ENCODE measurements at regions not wholly inside any gene's neighbourhood (a gene's known extent, or its start where the extent isn't known, plus 50 kb on each side); places are given as distances from the start of the nearest gene placed in this dataset.

- TF ChIP-seq EZH2 (IDR thresholded peaks at IDR 0.05; ENCODE audit: borderline replicate concordance, low read length), result no peak
- TF ChIP-seq CTCF (IDR thresholded peaks at IDR 0.05; ENCODE audit: low read length), result no peak
- no peak overlapping the region for H3K27ac ChIP-seq (ENCODE audit: low read depth, low read length, poor library complexity, severe bottlenecking)
- no peak overlapping the region for H3K4me2 ChIP-seq (ENCODE audit: low read length)
- H3F3A ChIP-seq (ENCODE audit: insufficient read depth, low read length), result no peaks in the 10 kb centered on the region
- H3K4me1 ChIP-seq (ENCODE audit: insufficient read depth, low read length, severe bottlenecking), result no peaks in the 10 kb centered on the region
- H3K9me3 ChIP-seq (ENCODE audit: low read length), result no peaks in the 10 kb centered on the region
- H3K9me2 ChIP-seq (ENCODE audit: low read depth, low read length), result no peaks in the 10 kb centered on the region
- no peak overlapping the region for H3K4me3 ChIP-seq (ENCODE audit: low read depth, low read length, poor library complexity, severe bottlenecking)
- H3K79me2 ChIP-seq (ENCODE audit: insufficient read depth, low read length), result no peaks in the 10 kb centered on the region
- no peaks in the 10 kb centered on the region for H3K27me3 ChIP-seq (ENCODE audit: insufficient read depth, low read length)
- H3K36me3 ChIP-seq (ENCODE audit: insufficient read depth, low read length), result no peaks in the 10 kb centered on the region
- H2AFZ ChIP-seq (ENCODE audit: low read length), result no peak overlapping the region
- H4K20me1 ChIP-seq (ENCODE audit: insufficient read depth, low read length), result no peaks in the 10 kb centered on the region
- H3K9ac ChIP-seq (ENCODE audit: low read length), result no peak overlapping the region
Observed at GRCh38 chr1:188247255-188247654, 1418.5 kb downstream of the PLA2G4A start.

GRCh38 chr1:188249811-188250210, 1421.1 kb downstream of the PLA2G4A start:
- H4K20me1 ChIP-seq (ENCODE audit: insufficient read depth, low read length), result no peaks in the 10 kb centered on the region
- no peaks in the 10 kb centered on the region for H3K36me3 ChIP-seq (ENCODE audit: insufficient read depth, low read length)
- H3K4me1 ChIP-seq (ENCODE audit: insufficient read depth, low read length, severe bottlenecking), result no peaks in the 10 kb centered on the region
- no peak overlapping the region for H3K9ac ChIP-seq (ENCODE audit: low read length)
- no peaks in the 10 kb centered on the region for H3K9me3 ChIP-seq (ENCODE audit: low read length)
- no peak for TF ChIP-seq EZH2 (IDR thresholded peaks at IDR 0.05; ENCODE audit: borderline replicate concordance, low read length)
- H3K4me3 ChIP-seq (ENCODE audit: low read depth, low read length, poor library complexity, severe bottlenecking), result no peak overlapping the region
- no peaks in the 10 kb centered on the region for H3K27me3 ChIP-seq (ENCODE audit: insufficient read depth, low read length)
- no peak overlapping the region for H3K27ac ChIP-seq (ENCODE audit: low read depth, low read length, poor library complexity, severe bottlenecking)
- no peak overlapping the region for H3K4me2 ChIP-seq (ENCODE audit: low read length)
- no peaks in the 10 kb centered on the region for H3K79me2 ChIP-seq (ENCODE audit: insufficient read depth, low read length)
- H2AFZ ChIP-seq (ENCODE audit: low read length), result no peak overlapping the region
- no peaks in the 10 kb centered on the region for H3F3A ChIP-seq (ENCODE audit: insufficient read depth, low read length)
- H3K9me2 ChIP-seq (ENCODE audit: low read depth, low read length), result no peaks in the 10 kb centered on the region

- H3K9me3 ChIP-seq (ENCODE audit: low read length), result no peaks in the 10 kb centered on the region
- H3K4me3 ChIP-seq (ENCODE audit: low read depth, low read length, poor library complexity, severe bottlenecking), result no peak overlapping the region
- no peaks in the 10 kb centered on the region for H3K36me3 ChIP-seq (ENCODE audit: insufficient read depth, low read length)
- no peaks in the 10 kb centered on the region for H3K79me2 ChIP-seq (ENCODE audit: insufficient read depth, low read length)
- H3K27me3 ChIP-seq (ENCODE audit: insufficient read depth, low read length), result no peaks in the 10 kb centered on the region
- H3K4me2 ChIP-seq (ENCODE audit: low read length), result no peak overlapping the region
- TF ChIP-seq EZH2 (IDR thresholded peaks at IDR 0.05; ENCODE audit: borderline replicate concordance, low read length) (no peak), CTCF (IDR thresholded peaks at IDR 0.05; ENCODE audit: low read length) (no peak)
- H3K27ac ChIP-seq (ENCODE audit: low read depth, low read length, poor library complexity, severe bottlenecking), result no peak overlapping the region
- H3K4me1 ChIP-seq (ENCODE audit: insufficient read depth, low read length, severe bottlenecking), result no peaks in the 10 kb centered on the region
- H2AFZ ChIP-seq (ENCODE audit: low read length), result no peak overlapping the region
- no peaks in the 10 kb centered on the region for H3F3A ChIP-seq (ENCODE audit: insufficient read depth, low read length)
- no peaks in the 10 kb centered on the region for H4K20me1 ChIP-seq (ENCODE audit: insufficient read depth, low read length)
- H3K9ac ChIP-seq (ENCODE audit: low read length), result no peak overlapping the region
- no peaks in the 10 kb centered on the region for H3K9me2 ChIP-seq (ENCODE audit: low read depth, low read length)
Observed at GRCh38 chr1:188251036-188251435, 1422.3 kb downstream of the PLA2G4A start.

- TF ChIP-seq EZH2 (IDR thresholded peaks at IDR 0.05; ENCODE audit: borderline replicate concordance, low read length), result no peak
- no peak overlapping the region for H2AFZ ChIP-seq (ENCODE audit: low read length)
- H3K9me3 ChIP-seq (ENCODE audit: low read length), result no peaks in the 10 kb centered on the region
- H3F3A ChIP-seq (ENCODE audit: insufficient read depth, low read length), result no peaks in the 10 kb centered on the region
- H3K36me3 ChIP-seq (ENCODE audit: insufficient read depth, low read length), result no peaks in the 10 kb centered on the region
- H3K27me3 ChIP-seq (ENCODE audit: insufficient read depth, low read length), result no peaks in the 10 kb centered on the region
- no peaks in the 10 kb centered on the region for H4K20me1 ChIP-seq (ENCODE audit: insufficient read depth, low read length)
- H3K4me2 ChIP-seq (ENCODE audit: low read length), result no peak overlapping the region
- H3K9me2 ChIP-seq (ENCODE audit: low read depth, low read length), result no peaks in the 10 kb centered on the region
- no peak overlapping the region for H3K27ac ChIP-seq (ENCODE audit: low read depth, low read length, poor library complexity, severe bottlenecking)
- no peak overlapping the region for H3K9ac ChIP-seq (ENCODE audit: low read length)
- H3K79me2 ChIP-seq (ENCODE audit: insufficient read depth, low read length), result no peaks in the 10 kb centered on the region
- no peaks in the 10 kb centered on the region for H3K4me1 ChIP-seq (ENCODE audit: insufficient read depth, low read length, severe bottlenecking)
- no peak overlapping the region for H3K4me3 ChIP-seq (ENCODE audit: low read depth, low read length, poor library complexity, severe bottlenecking)
Observed at GRCh38 chr1:188261849-188262248, 1433.1 kb downstream of the PLA2G4A start.
